ENCODE measurements at regions not wholly inside any gene's neighbourhood (a gene's known extent, or its start where the extent isn't known, plus 50 kb on each side); places are given as distances from the start of the nearest gene placed in this dataset.
"Not testable (repeated sequence)": the region's sequence is repeated elsewhere in the genome, so short reads cannot be mapped to it uniquely, and the experiment has no call there.

- DNase-seq, result no peak
Observed at GRCh38 chr5:101626572-101626971, 669.5 kb downstream of the SLCO4C1 start.

DNA sequence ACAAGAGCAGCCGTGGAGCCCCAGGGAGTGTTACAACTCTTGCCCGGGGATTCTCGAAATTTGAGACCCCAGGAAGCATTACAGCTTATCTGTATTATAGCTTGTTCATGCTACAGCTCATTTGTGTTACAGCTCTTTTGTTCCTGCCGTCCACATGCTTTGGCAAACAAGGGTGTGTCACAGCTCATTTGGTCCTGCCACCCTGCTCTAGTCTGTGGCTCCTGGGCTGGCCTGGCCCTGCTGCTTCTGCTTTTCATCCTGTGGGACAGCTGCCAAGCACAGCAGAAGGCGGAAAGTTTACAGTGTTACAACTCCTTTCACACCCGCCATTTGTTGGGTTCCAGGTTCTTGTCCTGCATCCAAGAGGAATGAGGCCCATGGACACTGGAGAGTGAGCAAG, 685.0 kb downstream of the SLCO4C1 start:
- no peak for DNase-seq

DNA sequence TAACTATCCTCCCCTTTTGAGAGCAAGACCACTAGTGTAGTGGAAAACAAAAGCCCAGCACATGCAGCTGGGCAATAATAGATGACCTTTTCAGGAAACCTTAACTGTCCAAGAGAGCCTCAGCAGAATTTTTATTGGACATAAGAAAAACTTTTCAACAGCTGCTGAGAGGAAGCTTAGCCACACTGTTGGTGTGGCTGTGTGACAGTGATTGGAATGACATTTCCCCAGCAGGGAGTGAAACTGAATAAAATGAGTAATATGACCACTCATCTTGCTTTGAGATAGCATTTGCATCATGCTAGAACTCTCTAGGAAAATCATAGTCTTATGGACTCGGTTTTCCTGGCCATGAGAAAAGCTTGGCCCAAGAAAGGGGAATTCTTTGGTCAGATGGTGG, 687.8 kb downstream of the SLCO4C1 start:
- no peak for DNase-seq

DNA sequence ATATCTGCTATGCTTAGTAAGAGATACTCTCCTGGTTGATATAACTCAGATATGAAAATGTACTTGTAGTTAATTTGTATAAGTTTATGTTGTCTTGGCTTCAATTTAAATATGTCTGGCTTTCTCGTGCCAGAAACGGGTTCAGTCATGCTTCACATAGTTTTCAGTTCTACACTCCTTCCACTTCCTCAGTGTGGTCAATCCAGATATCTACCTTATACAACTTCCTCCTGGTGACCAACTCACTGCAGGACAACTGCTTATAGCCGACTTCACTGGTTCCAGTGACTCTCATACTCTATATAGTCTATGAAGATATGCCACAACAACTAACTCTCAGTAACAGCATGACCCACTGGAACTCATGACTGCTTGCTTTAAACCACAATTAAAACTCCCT, 690.4 kb downstream of the SLCO4C1 start:
- no peak for DNase-seq

- no peak for DNase-seq
Observed at GRCh38 chr5:101600614-101601013, 695.5 kb downstream of the SLCO4C1 start.

DNA sequence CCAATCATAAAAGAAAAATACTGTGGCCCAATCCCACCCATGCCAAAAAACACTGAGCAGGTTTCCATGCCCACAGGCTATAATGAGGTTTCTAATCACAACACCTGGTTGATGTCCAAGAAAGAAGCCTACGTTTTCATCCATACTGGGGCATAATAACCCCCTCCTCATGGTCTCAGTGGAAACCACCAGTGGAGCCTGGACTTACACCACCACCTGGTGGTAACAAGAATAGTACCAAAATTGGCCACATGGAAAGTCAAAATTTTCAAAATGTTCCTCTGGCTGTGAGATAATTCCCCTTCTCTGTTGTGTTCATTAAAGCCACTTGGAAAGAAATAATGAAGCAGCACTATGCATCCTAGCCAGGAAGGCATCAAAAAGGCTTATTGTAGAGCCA, 687.3 kb upstream of the ST8SIA4 start:
- peak; percentile 13 to 20 for DNase-seq

DNA sequence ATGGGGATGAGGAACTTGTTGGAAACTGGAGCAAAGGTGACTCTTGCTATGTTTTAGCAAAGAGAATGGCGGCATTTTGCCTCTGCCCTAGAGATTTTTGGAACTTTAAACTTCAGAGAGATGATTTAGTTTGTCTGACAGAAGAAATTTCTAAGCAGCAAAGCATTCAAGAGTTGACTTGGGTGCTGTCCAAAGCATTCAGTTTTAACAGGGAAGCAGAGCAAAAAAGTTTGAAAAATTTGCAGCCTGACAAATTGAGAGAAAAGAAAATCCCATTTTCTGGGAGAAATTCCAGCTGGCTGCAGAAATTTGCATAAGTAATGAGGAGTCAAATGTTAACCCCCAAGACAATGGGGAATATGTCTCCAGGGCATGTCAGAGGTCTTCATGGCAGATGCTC, 682.3 kb upstream of the ST8SIA4 start:
- DNase-seq, result no peak

DNA sequence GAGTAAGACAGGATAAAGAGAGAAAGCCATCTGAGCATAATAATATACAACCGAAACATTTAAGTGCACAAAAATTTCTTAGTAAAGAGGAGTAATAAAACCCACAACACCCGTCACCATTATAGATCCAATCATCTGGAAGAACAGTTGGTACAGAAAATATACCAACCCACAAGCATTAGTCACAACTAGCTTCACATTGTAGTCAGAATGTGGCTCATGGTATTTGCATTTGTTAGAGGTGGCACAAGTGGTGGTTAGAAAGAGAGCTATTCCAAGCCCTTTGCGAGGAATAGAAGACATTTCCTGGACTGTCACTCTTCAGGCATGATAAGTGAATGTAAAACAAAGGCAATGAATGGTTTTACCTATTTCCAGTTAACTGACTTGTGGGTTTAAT, 677.5 kb upstream of the ST8SIA4 start:
- DNase-seq, result no peak

- no peak for DNase-seq
Observed at GRCh38 chr5:101574017-101574416, 670.9 kb upstream of the ST8SIA4 start.

- no peak for DNase-seq
Observed at GRCh38 chr5:101561018-101561417, 657.9 kb upstream of the ST8SIA4 start.

- no peak for DNase-seq
Observed at GRCh38 chr5:101543780-101544179, 640.7 kb upstream of the ST8SIA4 start.

- no peak for DNase-seq
Observed at GRCh38 chr5:101539315-101539714, 636.2 kb upstream of the ST8SIA4 start.

DNA sequence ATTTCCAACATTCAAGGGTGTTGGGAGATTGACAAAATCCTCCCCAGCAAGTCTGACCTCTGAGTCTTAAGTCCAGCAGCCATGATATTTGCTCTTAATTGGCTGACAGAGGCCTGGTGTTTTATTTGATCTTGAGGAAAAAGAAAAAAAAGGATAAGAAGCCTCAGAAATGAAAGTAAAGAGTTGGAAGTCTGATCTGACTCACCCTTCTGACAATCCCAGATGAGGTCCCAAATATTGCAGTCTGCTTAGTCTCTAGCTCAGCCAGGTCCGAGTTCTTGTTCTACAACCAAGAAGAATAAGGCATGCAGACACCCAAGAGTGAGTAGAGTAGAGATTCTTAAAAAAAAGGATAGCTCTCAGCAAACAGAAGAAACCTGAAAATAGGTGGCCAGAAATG, 632.5 kb upstream of the ST8SIA4 start:
- DNase-seq, result no peak

DNA sequence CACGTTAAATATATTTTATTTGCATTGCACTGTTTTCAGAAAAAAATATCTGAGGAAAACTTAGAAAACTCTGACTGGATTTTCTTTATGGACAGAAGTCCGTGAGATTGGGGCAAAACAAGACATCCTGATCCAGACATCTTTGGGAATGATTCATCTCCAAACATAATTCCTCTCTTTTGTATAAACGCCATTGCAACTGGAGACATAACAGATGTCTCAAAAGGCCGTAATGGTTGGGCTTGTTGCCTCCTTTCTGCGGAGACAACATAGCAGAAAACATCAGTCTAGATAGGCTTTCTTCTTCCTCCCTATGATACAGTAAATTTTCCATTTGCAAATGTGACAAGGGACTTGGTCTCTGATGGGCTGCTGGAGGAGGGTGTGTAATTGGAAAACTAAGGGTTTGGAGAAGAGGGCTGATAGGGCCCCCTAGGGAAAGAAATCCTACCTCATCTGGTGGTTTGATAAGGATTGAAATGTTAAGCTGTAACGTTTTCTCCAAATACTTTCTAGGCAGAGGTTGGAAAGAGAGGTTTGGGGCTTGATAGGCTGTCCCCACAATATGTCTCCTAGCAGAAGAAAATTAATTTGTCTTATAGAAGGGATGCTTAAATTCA, 631.5 kb upstream of the ST8SIA4 start:
- DNase-seq, result no peak

DNA sequence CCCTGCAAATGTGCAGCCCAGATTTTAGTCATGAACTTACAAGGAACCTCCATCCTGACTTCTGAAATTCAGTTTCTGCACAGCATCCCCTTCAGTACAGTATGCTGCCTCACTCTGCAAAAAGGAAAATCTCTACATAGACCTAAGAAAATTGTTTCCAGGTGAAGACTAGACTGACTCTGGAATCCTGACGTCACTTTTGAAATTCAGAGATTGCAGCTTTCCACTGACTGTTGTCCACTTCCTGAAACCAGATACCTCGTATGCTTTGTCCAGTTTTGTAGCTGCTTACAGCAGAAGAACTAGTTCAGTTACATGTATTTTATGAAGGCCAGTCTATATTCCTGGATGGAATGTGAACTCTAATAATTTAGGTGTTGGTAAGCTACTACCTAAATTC, 629.3 kb upstream of the ST8SIA4 start:
- DNase-seq, result no peak

- peak; percentile 85 to 90 for DNase-seq
Observed at GRCh38 chr5:101531026-101531425, 627.9 kb upstream of the ST8SIA4 start.

DNA sequence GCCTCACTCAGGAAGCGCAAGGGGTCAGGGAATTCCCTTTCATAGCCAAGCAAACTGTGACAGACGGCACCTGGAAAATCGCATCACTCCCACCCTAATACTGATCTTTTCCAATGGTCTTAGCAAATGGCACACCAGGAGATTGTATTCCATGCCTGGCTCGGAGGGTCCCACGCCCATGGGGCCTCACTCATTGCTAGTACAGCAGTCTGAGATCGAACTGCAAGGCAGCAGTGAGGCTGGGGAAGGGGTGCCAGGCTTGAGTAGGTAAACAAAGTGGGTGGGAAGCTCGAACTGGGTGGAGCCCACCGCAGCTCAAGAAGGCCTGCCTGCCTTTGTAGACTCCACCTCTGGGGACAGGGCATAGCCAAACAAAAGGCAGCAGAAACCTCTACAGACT, 626.0 kb upstream of the ST8SIA4 start:
- DNase-seq, result not testable (repeated sequence)

DNA sequence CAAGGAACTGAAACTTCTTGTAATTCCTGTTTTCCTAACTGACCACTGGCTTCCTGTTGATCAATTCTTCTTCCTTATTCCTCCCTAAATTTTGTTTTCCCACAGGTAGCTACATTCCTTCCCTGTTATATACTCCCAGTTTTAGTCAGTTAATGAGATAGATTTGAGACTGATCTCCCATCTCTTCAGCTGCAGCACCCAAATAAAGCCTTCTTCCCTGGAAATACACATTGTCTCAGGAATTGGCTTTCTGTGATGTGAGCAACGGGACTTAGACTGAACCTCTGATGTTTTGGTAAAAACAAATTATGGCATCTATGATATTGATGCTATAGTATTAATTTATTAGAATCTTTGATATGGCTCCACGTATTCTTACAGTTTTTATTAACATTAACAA, 617.3 kb upstream of the ST8SIA4 start:
- no peak for DNase-seq

- DNase-seq, result no peak
Observed at GRCh38 chr5:101517795-101518194, 614.7 kb upstream of the ST8SIA4 start.

DNA sequence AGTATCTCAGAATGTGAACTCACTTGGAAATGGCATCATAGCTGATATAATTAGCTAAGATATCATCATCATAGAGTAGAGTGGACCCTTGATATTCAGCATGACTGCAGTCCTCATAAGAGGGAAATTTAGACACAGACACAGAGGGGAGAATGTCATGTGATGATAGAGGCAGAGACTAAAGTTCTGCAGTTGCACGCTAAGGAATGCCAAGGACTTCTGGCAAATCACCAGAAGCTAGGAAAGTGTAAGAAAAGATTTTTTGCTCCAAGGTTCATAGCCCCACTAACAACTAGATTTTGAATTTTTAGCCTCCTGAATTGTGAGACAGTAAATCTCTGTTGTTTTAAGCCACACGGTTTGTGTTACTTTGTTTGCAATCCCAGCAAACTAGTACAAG, 612.6 kb upstream of the ST8SIA4 start:
- DNase-seq, result no peak

GRCh38 chr5:101505891-101506570, 602.9 kb upstream of the ST8SIA4 start:
- no peak for DNase-seq

- DNase-seq, result no peak
Observed at GRCh38 chr5:101482931-101483330, 579.8 kb upstream of the ST8SIA4 start.

DNA sequence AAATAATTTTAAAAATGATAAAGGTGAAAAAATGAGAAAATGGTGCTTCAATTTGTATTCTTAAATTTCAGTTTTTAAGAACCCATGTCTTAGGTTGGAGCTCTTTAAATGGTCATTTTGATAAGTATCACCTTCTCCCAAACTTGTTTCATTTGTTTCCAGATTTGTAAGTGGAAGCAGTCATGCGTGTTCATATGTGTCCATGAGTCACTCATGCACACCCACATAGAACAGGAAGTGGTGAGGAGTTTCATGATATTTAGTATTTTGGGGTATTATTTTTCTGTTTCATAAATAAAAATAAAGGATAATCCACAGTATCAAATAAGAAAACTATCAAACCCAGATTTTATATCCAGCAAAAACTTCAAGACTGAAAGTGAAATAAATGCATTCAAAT, 570.4 kb upstream of the ST8SIA4 start:
- peak; percentile 4 to 30 for DNase-seq

DNA sequence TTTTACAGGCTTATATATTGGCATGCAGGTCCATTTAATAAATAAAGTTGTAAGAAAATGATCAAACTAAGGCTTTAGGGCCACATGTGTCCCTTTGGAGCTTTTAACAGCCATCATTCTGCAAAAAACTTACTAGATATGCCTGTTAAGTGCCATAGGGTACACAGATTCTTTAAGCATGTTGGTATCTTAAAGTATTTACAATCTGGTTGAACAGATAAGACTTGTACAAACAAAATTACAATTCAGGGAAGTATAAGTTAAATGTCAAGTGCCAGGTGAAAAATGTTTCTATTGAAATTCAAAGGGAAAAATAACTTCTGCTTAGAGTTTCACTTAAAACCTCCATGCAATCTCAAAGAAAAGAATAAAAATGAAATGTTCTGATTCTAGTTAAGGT, 558.4 kb upstream of the ST8SIA4 start:
- no peak for DNase-seq

DNA sequence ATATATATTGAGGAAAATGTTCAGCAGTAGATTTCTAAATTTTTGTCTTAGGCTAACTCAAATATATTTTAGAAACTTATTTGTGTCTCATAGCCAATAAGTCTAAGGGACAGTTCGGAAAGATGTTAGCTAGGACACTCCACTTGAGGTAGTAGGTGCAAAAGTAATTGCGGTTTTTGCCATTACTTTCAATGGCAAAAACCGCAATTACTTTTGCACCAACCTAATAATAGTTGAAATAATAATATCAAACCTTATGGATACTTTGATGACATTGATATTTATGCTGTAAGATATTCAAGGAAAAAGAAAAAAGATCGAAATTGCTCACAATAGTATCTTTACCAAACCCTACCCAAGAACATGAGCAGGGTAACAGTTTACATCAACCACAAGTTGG, 555.5 kb upstream of the ST8SIA4 start:
- DNase-seq, result no peak

Measured in Kasumi-1 (cell line).